SU-DHL-6 (cell line): ENCODE measurements at regions not wholly inside any gene's neighbourhood (a gene's known extent, or its start where the extent isn't known, plus 50 kb on each side); places are given as distances from the start of the nearest gene placed in this dataset.

Experiments
- H2AFZ ChIP-seq: fragments of 200-600 bp; sonication (generic); 2 replicates; pipeline ENCODE4 v1.6.1; 2014; ENCODE audit warnings: low read depth, mild to moderate bottlenecking, moderate library complexity, mixed read lengths, antibody characterized with exemption, low read length; ENCODE audit not compliant: severe bottlenecking
- H3F3A ChIP-seq: fragments of 200-600 bp; shearing (Covaris generic); 2 replicates; pipeline ENCODE4 v1.6.0; 2016; ENCODE audit warnings: antibody characterized with exemption, mild to moderate bottlenecking; ENCODE audit not compliant: insufficient read depth
- H3K27ac ChIP-seq: fragments of 200-600 bp; sonication (generic); 2 replicates; pipeline ENCODE4 v1.5.1; 2016; ENCODE audit warnings: low read depth, mild to moderate bottlenecking, low read length, moderate library complexity, mixed read lengths
- H3K27me3 ChIP-seq: fragments of 200-600 bp; sonication (generic), shearing (Covaris generic); 2 replicates; pipeline ENCODE4 v1.6.0; 2014; ENCODE audit warnings: mild to moderate bottlenecking, low read length
- H3K36me3 ChIP-seq: fragments of 200-600 bp; sonication (generic); 2 replicates; pipeline ENCODE4 v1.6.1; 2014; ENCODE audit warnings: mild to moderate bottlenecking, low read length, mixed read lengths
- H3K4me2 ChIP-seq: fragments of 300-600, 200-600 bp; shearing (Covaris generic), sonication (generic); 2 replicates; pipeline ENCODE4 v1.6.0; 2014; ENCODE audit warnings: low read length, low read depth, mild to moderate bottlenecking; ENCODE audit not compliant: poor library complexity, severe bottlenecking
- H3K4me3 ChIP-seq: fragments of 200-600 bp; sonication (generic); 2 replicates; pipeline ENCODE4 v1.5.1; 2014; ENCODE audit warnings: antibody characterized with exemption, low read length, mild to moderate bottlenecking, mixed read lengths; ENCODE audit not compliant: insufficient read depth, poor library complexity, severe bottlenecking
- H3K79me2 ChIP-seq: fragments of 200-600 bp; sonication (generic); 2 replicates; pipeline ENCODE4 v1.6.1; 2014; ENCODE audit warnings: mild to moderate bottlenecking, low read length, moderate library complexity; ENCODE audit not compliant: insufficient read depth
- H3K9ac ChIP-seq: fragments of 200-600 bp; sonication (generic); 2 replicates; pipeline ENCODE4 v1.7.0; 2014; ENCODE audit warnings: mild to moderate bottlenecking, low read length
- H3K9me2 ChIP-seq: fragments of 200-600 bp; sonication (generic); replicated peaks from 2 replicates; pipeline ENCODE4 v1.6.1; 2014; ENCODE audit warnings: low read length; ENCODE audit not compliant: insufficient read depth
- H3K9me3 ChIP-seq: fragments of 200-600 bp; sonication (generic); 2 replicates; pipeline ENCODE4 v1.6.1; 2014; ENCODE audit warnings: low read length, mixed read lengths; ENCODE audit not compliant: insufficient read depth
- H4K20me1 ChIP-seq: fragments of 200-600 bp; sonication (generic); 2 replicates; pipeline ENCODE4 v1.6.1; 2014; ENCODE audit warnings: low read depth, mild to moderate bottlenecking, antibody characterized with exemption, low read length, moderate library complexity, mixed read lengths
- CTCF ChIP-seq: fragments of 200-600 bp; sonication (generic); IDR thresholded peaks from one replicate; pipeline ENCODE4 v1.5.1; 2017; ENCODE audit warnings: antibody characterized with exemption, mild to moderate bottlenecking, low read length, moderate library complexity; ENCODE audit not compliant: insufficient read depth, poor library complexity, severe bottlenecking
- EZH2phosphoT487 ChIP-seq: fragments of 200-600 bp; sonication (generic), shearing (Covaris generic); conservative IDR thresholded peaks from 2 replicates; pipeline ENCODE4 v1.6.1; 2018; ENCODE audit warnings: mild to moderate bottlenecking, antibody characterized with exemption, low read length, moderate library complexity, mixed read lengths

GRCh38 chr5:174850565-174851169, 126.3 kb downstream of the MSX2 start:
- Histone ChIP-seq H3K27me3 (no peaks in the 10 kb centered on the region), H2AFZ (no peak overlapping the region), H3K9me3 (no peaks in the 10 kb centered on the region), H3K4me3 (no peak overlapping the region), H3K27ac (no peak overlapping the region), H3K9me2 (no peaks in the 10 kb centered on the region), H4K20me1 (no peaks in the 10 kb centered on the region), H3K9ac (no peak overlapping the region), H3K79me2 (no peaks in the 10 kb centered on the region), H3F3A (no peaks in the 10 kb centered on the region), H3K4me2 (no peak overlapping the region), H3K36me3 (no peaks in the 10 kb centered on the region)
- TF ChIP-seq EZH2phosphoT487 (no peak), CTCF (no peak)

DNA sequence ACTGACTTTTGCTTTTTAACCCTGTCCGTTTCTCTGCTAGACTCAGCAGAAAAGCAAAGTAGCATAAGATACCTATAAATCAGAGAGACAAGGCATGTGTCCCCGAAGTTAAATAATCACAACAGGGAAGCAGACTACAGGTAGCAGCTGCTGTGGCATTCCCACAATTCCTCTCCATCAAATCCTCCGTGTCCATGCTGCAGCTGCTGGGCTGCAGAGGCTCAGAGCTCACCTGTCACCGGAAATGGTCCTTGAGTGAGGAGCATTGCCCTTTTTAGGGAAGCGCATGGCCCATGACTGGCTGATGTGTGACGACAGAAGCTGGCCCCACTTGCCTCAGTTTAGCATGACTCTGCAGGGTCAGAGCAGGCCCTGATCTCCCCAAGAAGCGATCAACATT, 125.0 kb downstream of the MSX2 start:
- no peaks in the 10 kb centered on the region for H3K9me2 ChIP-seq
- no peak overlapping the region for H2AFZ ChIP-seq
- H3K4me3 ChIP-seq, result no peak overlapping the region
- TF ChIP-seq CTCF (no peak), EZH2phosphoT487 (no peak)
- H3K4me2 ChIP-seq, result no peak overlapping the region
- no peaks in the 10 kb centered on the region for H4K20me1 ChIP-seq
- no peaks in the 10 kb centered on the region for H3K9me3 ChIP-seq
- H3K9ac ChIP-seq, result no peak overlapping the region
- H3K27me3 ChIP-seq, result no peaks in the 10 kb centered on the region
- no peaks in the 10 kb centered on the region for H3K79me2 ChIP-seq
- H3K36me3 ChIP-seq, result no peaks in the 10 kb centered on the region
- no peaks in the 10 kb centered on the region for H3F3A ChIP-seq
- H3K27ac ChIP-seq, result no peak overlapping the region

- Histone ChIP-seq H3K27ac (no peak overlapping the region), H3K9ac (no peak overlapping the region), H2AFZ (no peak overlapping the region), H3K9me2 (no peaks in the 10 kb centered on the region), H3F3A (no peaks in the 10 kb centered on the region), H3K27me3 (no peaks in the 10 kb centered on the region), H3K36me3 (no peaks in the 10 kb centered on the region), H3K79me2 (no peaks in the 10 kb centered on the region), H3K4me3 (no peak overlapping the region), H3K4me2 (no peak overlapping the region), H4K20me1 (no peaks in the 10 kb centered on the region), H3K9me3 (no peaks in the 10 kb centered on the region)
- no peak for TF ChIP-seq CTCF
- TF ChIP-seq EZH2phosphoT487, result no peak
Measured at GRCh38 chr5:174844971-174845370, 120.6 kb downstream of the MSX2 start.
